Stomach (tissue), 4 donors: ENCODE measurements at regions not wholly inside any gene's neighbourhood (a gene's known extent, or its start where the extent isn't known, plus 50 kb on each side); places are given as distances from the start of the nearest gene placed in this dataset.

ENCODE experiments used
- CTCF ChIP-seq, 7 experiments: fragments of 450-650 bp in 4 of 7; fragments of 200-600 bp in 3 of 7; sonication (generic) in 3 of 7; IDR thresholded peaks; one replicate each; pipeline ENCODE4 v1.5.1; 2016 to 2019; ENCODE audit warnings: antibody characterized with exemption in 7 of 7, control low read depth in 2 of 7, mild to moderate bottlenecking in 1 of 7
- POLR2AphosphoS5 ChIP-seq, 3 donors: sonication (generic); formaldehyde crosslinking; IDR thresholded peaks; one replicate each; pipeline ENCODE4 v1.6.1; 2016; ENCODE audit warnings: antibody characterized with exemption in 3 of 3

- TF ChIP-seq CTCF (IDR thresholded peaks at IDR 0.05) (no peak), POLR2AphosphoS5 (IDR thresholded peaks at IDR 0.05) (no peak)
Observed at GRCh38 chr3:178059836-178060235, 476.4 kb upstream of the KCNMB2 start.
